Fibroblast of upper back skin (primary cell): ENCODE measurements at regions not wholly inside any gene's neighbourhood (a gene's known extent, or its start where the extent isn't known, plus 50 kb on each side); places are given as distances from the start of the nearest gene placed in this dataset.

Source experiments
- DNase-seq: peaks from one replicate; pipeline ENCODE4 v3.0.0-alpha.2; 2013

DNA sequence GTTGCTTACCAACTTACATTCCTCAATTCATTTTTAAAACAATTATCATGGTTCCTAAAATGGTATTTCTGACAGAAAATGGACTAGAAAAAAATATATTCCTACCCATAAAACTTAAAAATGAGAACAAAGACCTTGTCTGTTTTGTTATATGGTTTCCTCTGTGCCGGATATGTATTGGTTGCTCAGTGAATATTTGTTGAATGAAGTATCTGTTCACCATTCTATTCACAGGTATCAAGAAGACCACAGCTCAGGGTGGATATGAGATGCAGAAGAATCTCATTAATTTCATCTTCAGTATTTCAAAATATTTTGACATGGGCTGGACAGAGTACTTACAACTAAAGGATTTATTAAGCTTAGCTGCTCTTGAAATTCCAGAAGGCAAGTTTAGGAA lies 58.1 kb downstream of the TUSC7 start:
- DNase-seq: no peak

DNA sequence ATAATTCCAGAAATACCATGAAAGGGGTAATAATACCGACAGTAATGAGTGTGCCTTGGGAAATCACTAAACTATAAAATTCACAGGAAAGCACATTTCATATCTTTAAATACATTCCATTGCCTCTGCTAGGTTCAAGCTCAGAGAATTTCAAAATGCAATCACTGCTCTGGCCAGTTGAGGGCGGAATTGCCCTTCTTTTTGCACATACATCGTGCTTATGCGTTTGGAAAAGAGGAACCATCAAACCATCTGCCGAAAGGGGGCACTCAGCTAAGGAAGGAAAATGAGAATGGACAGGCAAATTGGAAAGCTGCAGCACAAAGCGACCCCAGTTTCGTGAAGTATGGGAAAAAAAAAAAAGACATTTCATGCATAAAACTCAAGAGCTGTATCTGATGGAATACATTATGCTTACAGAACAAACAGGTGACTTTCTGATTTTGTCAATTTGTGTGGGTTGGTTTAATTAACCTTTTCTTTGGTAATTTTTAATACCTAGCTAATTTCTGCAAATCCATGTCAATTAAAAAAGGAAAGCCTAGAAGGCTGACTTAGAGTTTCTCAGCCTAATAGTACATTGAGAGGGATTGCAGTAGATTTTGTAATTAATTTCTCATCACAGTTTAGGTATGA lies 61.4 kb downstream of the TUSC7 start:
- DNase-seq: peak; percentile 82

DNA sequence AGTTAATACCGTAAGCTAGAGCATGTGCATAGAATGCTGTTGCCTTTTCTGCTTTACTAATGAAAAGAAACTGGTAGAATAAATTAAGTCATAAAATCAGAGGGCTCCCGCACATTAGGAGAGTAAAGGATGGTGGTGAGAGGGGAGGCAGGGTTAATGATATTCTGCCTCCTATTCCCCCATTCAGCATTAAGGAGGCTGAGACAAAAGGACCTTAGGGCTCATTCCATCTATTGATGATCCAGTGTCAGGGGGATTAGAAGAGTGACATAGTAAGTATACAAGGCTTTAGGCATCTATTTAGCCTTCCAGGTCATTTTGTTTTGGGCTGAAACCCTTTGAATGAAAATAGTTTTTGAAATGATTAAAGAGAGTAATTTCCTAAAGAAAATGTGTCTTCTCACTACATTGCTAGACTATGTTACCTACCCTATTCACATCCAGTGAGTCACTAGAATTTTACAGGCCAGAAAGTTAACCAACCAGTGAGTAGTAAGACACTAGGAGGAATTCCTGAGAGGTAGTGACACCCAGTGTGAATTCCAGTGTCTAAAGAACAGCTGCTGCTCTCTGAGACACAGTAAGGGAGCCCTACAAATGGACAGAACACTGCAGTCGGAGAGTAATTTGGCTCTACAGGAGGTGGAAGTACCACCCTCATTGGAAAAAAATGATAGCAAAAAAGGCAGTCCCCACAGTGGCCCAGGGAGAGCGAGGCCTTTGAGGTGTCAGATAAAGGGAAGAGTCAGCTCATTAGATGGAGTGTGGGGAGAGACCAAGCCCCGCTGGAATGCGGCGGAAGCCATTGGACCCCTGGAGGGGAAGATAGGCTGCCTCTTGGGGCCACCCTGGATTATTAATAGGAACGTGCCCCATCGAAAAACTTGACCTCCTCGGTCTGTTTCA lies 67.6 kb downstream of the TUSC7 start:
- peak; percentile 49 for DNase-seq

DNA sequence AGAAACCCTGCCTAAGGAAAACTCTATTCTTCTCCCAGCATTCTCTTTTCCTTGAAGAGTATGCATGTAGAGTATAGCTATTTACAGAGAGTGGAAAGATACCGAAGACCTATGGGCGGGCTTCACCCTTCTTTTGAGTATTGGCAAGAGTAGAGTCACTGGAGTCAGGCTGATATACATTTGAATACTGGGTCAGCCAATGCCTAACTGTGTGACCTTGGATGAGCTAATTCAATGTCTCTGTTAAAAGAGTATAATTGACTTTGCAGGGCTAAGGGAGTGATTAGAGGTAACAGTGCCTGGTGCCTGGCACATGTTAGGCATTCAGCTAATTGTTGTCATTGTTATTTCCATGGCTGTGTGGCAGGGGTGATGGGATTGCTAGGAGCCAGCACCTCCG lies 75.6 kb downstream of the TUSC7 start:
- DNase-seq: no peak

DNA sequence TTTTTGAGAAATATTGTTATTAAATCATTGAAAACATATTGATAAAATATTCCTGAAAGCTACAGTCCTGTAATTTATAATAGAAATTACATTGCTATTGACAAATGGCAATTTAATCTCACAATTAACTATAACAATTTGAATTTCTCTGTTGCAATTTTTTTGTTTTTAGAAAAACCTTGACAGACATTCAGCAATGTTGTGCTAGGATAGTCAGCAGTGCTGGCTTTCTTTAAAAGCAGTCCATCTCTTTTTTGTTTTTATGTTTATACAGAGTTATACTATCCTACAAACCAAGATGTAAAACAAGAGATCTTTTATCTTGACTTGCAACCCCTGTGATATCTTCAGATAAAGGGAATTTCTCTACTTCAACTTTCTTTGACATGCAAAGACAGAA lies 93.1 kb downstream of the TUSC7 start:
- no peak for DNase-seq

DNA sequence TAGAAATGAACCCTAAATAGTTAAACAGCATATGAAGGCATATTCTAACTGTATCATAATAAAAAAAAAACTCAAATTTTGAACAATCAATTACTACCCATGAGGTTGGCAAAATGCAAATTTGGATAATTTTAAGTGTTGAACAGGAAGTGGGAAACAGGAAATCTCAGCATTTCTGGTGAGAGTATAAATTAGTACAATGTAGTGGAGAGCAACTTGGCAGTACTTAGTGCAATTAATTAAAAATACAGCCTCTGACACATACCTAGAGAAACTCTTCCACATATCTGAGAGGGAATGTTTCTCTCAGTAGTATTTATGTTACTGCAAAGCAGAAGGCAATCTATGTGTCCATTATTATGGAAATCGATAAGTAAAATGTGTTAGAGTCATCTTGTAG lies 96.8 kb downstream of the TUSC7 start:
- DNase-seq: no peak

DNA sequence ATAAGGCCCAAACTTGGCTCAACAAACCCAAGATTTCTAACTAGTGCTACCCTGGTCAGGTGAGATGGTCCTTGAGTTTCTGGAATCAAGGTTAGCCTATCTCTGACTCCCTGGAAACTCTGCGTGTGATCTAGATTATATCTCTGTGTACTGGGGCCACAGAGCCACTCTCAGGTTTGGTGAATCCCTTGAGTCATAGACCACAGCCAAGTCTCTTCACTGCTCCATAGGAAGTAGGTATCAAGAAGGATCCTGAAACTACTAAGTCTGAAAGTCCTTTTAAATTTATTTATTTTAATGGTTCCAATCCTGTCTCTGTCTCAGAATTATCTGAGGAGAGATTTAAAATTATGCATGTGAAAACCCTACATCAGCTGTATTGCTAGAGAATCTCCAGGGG lies 99.1 kb downstream of the TUSC7 start:
- DNase-seq: no peak

DNA sequence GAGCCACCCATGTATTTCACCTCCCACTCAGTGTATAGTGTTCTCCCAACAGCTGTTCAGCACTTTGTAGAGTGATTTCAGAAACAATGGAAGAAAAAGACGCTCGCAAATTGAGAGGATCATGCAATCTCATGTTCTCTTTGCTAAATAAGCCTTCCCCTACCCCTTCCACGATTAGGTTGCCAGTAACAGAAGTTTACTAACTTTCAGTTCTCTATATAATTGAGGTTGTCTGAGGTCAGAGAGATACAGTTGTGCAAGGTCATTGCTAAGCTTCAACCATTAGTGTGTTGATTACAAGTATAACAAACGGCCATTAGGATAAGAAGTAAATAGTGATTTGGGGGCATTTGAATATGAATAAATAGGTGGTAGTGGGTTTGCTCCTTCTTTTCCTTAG lies 99.6 kb downstream of the TUSC7 start:
- DNase-seq: no peak

DNA sequence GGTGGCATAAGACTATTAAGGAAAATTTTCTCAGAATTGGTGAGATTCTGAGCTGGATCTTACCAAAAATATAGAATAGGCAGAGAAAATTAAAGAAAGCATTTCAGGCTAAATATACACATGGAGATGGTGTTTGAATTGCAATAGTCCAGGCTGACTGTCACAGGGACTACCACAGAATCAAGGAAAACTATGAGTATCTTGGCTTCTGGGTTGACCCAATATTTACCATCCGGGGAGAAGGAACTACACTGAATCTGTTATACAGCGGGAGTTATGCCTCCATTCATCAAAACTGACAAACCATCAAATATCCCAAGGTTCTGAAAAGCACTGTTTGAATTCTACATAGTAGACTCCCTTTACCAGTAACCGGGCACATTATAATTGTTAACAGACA lies 102.2 kb downstream of the TUSC7 start:
- no peak for DNase-seq

DNA sequence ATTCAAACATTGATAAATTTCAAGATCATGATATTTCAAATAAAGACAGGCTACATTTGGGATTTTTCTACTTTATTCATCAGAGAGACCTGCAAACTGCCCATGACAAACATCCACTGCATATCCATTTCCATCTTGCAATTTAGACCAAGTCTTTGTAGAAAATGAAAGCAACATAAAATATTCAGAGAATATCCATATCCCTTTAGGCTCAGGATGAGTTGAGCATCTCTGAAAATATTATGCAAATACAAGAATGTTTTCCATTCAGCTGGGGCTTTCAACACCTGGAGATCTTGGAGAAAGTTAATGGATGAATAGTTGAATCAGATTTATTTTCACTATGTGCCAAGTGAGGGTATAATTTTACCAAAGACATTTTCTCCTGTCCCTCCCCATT lies 103.4 kb downstream of the TUSC7 start:
- DNase-seq: no peak

DNA sequence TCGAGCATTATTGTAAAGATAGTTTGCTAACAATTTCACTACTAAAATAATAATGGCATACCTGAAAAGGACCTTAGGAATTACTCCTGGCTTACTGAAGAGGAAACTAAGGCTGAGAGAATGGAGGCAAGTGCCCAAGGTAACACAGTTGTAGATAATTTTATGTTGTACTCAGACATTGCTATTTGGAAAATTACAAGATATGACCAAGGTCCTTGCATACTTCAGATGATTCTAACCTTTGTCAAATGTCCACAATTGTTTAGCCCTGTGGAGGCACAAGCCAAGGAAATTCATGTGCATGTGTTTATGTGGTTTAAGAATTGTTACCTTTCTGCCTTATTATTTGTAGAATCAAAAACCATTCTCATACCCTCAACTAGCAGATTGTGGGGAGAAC lies 105.7 kb downstream of the TUSC7 start:
- DNase-seq: no peak

DNA sequence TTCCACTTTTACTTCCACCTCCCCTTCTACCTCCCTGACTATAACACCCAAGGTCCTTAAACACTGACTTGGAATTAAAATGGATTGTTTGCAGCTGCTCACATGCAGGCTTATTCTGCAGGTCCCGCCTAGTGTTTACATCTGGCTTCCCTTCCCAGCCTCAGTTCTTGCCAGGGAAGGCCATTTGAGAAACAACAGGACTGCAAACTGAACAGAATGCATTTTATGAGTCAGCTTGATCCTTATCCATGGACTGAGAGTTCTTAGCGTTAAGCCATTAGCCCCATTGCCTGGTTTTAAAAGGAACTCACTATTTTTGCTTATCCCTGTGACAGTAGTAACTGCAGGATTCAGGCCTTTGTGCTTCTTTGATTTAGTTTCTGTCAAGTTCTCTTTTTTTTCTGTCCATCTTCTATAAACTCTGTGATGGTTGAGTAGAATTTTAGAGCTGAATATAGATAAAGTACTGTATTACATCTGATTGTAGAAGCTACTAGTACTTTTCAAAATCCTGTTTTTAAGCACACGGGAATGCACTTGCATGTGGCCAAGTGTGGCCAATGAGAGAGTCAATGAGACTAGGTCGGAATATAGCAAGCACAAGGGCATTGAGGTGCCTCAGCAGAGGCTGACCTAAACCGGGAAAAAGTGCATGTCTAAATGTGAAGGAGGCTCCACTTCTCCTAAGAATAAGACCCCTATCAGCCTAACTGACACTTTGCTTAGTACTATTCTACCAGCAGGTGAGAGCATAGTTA lies 106.4 kb downstream of the TUSC7 start:
- peak; percentile 42 for DNase-seq

DNA sequence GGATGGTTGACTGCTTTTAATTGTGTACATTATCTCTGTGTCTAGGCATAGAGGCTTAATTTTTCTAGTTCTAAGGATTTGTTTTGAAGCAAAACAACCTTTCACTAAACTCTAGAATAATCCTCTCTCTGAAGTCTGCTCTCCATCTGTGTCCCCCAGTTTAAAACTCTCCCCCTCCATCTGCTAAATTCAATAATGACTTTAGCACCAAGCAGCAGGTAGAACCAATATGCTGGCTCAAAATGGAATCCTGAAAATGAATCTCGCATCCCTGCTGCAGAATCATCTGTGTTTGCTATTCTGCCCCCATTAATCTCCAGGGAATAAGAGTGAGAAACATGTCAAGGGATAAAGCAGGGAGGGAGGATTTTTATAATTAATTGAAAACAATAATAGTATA lies 111.8 kb downstream of the TUSC7 start:
- no peak for DNase-seq

DNA sequence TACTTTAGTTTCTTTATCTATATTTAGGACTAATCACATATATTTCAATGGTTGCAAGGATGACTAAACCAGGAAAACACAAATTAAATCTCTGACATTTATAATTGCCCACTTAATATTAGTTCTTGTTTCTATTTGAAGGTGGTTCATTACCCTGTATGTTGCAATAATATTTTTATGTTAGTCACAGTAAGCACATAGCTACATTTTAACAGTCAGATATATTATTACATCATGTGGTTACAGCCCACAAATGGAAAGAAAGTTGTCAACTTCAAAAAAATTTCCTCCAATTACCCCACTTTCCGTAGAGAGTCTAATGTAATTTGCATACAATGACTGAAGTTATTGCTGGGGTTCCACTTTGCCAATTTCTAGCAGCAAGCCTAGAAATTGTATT lies 114.6 kb downstream of the TUSC7 start:
- peak; percentile 27 for DNase-seq

DNA sequence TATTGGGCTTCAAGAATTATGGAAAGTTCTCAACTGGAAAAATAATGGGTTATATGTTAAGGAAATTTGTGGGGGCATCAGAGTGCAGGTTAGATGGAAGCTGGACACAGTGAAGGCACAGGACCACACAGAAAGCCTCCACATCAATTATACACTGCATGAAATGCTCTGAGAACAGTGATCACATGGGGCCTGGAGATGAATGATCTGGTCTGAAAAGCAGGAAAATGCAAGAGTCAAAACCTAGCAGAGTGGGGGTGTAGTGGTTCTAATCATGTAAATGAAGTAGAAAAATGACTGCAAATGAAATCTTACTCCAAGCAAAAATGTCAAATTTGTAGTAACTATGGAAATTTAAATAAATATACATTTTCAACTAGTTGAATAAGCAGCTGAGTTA lies 123.6 kb downstream of the TUSC7 start:
- no peak for DNase-seq

DNA sequence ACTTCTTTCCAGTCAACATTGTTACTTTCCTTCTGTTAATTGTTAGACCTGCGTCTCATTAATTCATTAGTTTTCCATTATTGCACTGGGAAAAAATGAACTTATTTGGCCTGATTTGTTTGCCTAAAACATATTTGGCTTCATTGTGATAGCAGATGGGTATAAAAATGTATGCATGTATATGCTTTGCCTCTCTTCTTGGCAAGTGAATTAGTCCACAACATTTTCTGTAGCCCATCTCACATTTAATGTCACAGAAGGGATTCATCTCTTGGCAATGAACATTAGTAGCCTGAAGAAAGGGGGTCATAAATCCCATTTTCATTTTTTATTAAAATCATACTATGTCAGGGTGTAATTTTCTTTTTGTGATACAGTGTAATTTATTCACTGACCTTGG lies 125.2 kb downstream of the TUSC7 start:
- no peak for DNase-seq

DNA sequence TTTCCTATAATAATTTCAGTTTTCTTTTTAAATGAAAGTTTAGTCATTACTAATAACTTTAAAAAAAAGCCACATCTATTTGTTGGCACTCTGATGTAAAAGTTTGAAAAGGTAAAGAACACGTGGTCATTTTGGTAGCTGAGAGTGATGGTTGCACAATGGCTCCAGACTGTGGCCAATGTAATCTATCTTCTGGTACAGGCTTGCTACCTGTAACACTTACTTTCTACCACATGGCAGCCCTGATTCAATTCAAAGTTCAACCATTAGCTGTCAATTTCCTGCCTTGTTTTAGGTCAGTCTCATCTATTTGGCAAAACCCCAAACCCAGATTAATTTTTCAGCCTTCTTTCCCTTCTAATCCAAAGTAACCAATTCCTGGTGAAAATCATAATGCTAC lies 126.1 kb downstream of the TUSC7 start:
- DNase-seq: peak; percentile 45

DNA sequence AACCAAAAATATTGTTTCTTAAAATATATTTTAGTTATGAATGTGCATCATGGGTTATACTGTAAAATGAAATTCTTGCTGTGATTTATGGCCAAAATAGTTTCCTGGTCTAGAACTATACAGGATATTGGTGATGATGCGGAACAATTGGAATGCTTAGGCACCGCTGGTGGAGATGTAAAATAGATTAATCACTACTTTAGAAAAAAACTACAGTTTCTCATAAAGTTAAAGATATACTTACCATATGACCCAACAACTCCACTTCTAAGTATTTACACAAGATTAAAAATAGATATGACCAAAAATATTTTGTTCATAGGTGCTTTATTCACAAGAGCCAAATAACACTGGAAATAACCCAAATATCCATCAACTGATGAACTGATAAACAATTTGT lies 126.7 kb downstream of the TUSC7 start:
- peak; percentile 89 for DNase-seq

DNA sequence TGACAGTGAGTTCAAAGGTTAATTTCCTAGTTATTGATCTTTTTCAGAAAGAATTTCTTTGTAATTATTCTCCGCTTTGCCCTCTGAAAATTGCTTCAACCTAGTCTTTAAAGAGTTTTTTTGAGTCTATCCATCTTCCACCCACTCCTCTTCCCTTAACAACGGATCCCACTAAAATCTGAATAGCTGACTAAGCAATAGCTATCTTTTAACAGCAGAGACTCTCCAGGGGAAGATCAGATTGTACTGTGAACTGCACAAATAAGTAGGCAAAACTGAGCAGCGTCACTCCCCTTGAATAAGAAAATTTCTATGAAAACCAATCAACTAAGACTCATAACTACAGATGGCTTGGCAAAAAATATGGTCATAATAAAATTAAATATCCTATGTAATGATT lies 127.9 kb downstream of the TUSC7 start:
- DNase-seq: no peak

DNA sequence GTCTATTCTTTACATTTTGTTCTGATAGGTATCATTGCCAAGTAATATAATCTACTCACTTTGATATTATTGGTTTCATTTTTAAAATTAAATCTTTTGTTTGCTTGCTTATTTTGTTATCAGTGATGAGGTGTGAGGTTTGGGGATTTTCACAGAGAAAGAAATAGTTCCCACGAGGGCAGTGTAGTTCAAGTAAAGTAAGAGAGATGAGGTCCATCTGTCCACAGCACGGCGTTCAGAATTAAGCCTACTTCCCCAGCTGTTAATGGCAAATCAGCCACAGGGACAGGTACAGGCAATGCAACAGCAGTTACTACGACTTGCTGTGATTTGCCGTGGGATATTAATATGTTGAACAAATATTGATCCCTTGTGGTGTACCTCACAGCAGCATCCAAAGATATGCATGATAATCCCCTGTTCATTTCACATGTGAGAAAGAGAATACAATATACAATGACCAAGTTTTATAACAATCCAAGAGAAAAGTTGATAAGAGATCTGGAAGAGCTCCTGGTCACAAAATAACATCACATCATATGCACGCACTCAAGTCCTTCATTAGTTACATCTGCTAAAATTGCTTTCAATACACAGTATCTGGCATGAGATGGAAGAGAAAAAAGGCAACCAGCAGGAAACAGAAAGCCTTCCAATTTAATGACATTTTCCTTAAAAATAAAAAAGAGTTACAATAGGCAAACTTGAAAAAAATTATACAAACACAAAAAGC lies 131.6 kb downstream of the TUSC7 start:
- DNase-seq: no peak

DNA sequence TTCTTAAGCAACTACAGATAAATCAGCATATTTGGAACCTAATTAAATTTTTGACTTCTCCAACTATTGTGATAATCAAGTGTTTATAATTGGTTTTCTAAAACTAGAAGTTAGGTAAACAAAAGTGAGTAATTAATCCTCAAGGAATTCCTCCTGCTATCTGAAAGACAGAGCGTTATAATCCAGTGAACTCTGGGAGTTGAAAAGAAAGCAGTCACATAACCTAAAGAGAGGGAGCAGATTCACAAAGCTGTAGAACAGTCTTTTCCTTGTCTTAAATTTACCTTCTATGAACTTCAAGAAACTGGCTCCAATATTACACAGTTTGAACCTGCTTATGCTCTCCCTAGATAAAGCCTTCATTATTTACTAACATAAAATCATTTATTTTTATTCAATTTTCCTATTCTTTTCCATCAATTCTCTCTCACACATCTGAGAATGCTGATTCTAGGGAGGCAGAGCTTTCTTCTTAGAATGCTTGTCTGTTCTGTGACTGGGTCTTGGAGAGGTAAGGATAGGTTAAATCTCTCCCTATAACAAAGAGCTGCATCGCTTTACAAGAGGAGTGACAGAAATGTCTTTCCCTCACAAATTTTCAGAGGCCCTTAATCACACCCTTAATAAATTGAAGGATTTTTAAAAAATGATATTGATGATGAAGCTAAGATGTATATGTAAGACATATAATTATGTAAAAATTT lies 132.8 kb downstream of the TUSC7 start:
- no peak for DNase-seq

DNA sequence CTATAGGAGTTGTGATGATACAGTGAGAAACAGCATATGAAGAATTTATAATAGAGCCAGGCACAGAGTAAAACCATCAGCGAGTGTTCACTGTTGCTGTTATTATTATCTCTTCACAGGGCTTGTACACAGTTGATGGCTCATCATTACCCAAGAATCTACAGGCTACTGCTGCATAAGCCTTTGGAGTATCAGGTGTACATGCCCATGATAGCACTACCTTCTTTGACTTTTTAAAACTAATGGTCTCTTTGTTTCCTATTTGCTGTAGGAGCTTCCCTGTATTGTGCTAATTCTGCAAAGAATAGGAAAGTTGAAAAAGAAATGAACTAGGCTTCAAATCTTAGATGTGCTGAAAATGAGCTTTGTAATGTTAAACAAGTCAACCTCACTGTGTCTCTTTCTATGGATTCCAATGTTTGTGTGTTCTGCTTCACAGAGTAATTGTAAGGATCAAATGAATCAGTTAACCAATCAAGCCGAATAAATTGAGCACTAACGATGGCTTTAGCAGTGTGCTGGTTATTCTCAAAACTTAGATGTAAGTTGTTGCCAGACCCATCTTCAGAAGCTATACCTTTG lies 138.8 kb downstream of the TUSC7 start:
- DNase-seq: no peak
